Liver (tissue), 3 donors: ENCODE measurements at regions not wholly inside any gene's neighbourhood (a gene's known extent, or its start where the extent isn't known, plus 50 kb on each side); places are given as distances from the start of the nearest gene placed in this dataset.
A peak's percentile ranks its signal among the peaks of the same experiment; 100 is the strongest.

ENCODE experiments used
- RXRA ChIP-seq, 2 donors: IDR thresholded peaks; 2 replicates each; pipeline ENCODE4 v1.6.1; 2017 to 2018; ENCODE audit warnings: antibody characterized with exemption in 2 of 2, mild to moderate bottlenecking in 1 of 2
- SP1 ChIP-seq: IDR thresholded peaks from 2 replicates; pipeline ENCODE4 v1.6.1; 2018; ENCODE audit warnings: antibody characterized with exemption, mild to moderate bottlenecking
- TF ChIP-seq, protein P1 (sequence below): fragments of 150-350 bp; IDR thresholded peaks from 2 replicates; pipeline ENCODE4 v1.5.1; 2017; ENCODE audit warnings: improper control_type of control experiment, low read depth, low read length; ENCODE audit not compliant: missing input control
- TF ChIP-seq, protein P2 (sequence below): IDR thresholded peaks from 2 replicates; pipeline ENCODE4 v1.6.1; 2016; ENCODE audit warnings: antibody characterized with exemption, mild to moderate bottlenecking
- donor health status: healthy.
- donor health status: healthy.

DNA sequence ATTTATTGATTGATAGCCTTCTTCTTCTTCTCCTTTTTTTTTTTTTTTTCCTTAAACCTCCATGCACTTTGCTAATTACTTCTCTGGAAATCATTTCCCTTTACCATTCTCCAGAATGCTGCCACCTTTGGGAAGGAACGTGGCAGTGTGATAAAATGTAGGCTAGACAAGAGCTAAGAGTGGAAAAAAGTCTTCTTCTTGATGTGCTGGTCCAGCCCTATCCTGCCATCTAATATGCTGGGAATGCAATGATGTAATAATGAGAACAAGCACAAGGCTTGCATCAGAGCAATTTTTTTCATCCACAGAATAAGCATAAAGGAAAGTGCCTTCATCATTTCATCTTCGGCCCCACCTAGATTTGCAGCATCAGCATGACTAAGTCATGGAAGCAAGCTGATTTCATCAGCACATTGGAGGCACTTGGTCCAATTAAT lies 128.7 kb upstream of the ZFHX3 start:
- TF ChIP-seq, protein P1, sequence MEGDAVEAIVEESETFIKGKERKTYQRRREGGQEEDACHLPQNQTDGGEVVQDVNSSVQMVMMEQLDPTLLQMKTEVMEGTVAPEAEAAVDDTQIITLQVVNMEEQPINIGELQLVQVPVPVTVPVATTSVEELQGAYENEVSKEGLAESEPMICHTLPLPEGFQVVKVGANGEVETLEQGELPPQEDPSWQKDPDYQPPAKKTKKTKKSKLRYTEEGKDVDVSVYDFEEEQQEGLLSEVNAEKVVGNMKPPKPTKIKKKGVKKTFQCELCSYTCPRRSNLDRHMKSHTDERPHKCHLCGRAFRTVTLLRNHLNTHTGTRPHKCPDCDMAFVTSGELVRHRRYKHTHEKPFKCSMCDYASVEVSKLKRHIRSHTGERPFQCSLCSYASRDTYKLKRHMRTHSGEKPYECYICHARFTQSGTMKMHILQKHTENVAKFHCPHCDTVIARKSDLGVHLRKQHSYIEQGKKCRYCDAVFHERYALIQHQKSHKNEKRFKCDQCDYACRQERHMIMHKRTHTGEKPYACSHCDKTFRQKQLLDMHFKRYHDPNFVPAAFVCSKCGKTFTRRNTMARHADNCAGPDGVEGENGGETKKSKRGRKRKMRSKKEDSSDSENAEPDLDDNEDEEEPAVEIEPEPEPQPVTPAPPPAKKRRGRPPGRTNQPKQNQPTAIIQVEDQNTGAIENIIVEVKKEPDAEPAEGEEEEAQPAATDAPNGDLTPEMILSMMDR, result peak; percentile 27
- TF ChIP-seq, protein P2, sequence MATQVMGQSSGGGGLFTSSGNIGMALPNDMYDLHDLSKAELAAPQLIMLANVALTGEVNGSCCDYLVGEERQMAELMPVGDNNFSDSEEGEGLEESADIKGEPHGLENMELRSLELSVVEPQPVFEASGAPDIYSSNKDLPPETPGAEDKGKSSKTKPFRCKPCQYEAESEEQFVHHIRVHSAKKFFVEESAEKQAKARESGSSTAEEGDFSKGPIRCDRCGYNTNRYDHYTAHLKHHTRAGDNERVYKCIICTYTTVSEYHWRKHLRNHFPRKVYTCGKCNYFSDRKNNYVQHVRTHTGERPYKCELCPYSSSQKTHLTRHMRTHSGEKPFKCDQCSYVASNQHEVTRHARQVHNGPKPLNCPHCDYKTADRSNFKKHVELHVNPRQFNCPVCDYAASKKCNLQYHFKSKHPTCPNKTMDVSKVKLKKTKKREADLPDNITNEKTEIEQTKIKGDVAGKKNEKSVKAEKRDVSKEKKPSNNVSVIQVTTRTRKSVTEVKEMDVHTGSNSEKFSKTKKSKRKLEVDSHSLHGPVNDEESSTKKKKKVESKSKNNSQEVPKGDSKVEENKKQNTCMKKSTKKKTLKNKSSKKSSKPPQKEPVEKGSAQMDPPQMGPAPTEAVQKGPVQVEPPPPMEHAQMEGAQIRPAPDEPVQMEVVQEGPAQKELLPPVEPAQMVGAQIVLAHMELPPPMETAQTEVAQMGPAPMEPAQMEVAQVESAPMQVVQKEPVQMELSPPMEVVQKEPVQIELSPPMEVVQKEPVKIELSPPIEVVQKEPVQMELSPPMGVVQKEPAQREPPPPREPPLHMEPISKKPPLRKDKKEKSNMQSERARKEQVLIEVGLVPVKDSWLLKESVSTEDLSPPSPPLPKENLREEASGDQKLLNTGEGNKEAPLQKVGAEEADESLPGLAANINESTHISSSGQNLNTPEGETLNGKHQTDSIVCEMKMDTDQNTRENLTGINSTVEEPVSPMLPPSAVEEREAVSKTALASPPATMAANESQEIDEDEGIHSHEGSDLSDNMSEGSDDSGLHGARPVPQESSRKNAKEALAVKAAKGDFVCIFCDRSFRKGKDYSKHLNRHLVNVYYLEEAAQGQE, result no peak
- no peak for TF ChIP-seq RXRA (IDR thresholded peaks at IDR 0.05)
- TF ChIP-seq SP1, result no peak
